Endodermal cell (in vitro differentiated cells): ENCODE measurements at regions not wholly inside any gene's neighbourhood (a gene's known extent, or its start where the extent isn't known, plus 50 kb on each side); places are given as distances from the start of the nearest gene placed in this dataset.

ENCODE experiments used
- DNase-seq: peaks from one replicate; pipeline ENCODE4 v3.0.0-alpha.2; 2017
- H3K27ac ChIP-seq: 2 replicates; pipeline ENCODE4 v1.5.1; 2013; ENCODE audit warnings: mild to moderate bottlenecking, low read depth, low read length, moderate library complexity
- H3K27me3 ChIP-seq: 2 replicates; pipeline ENCODE4 v1.6.1; 2013; ENCODE audit warnings: mild to moderate bottlenecking, low read length, moderate library complexity; ENCODE audit not compliant: insufficient read depth, control insufficient read depth, poor library complexity, severe bottlenecking
- H3K36me3 ChIP-seq: 2 replicates; pipeline ENCODE4 v1.7.0; 2013; ENCODE audit warnings: mild to moderate bottlenecking, low read length, moderate library complexity; ENCODE audit not compliant: control insufficient read depth, insufficient read depth
- H3K4me1 ChIP-seq: one replicate; pipeline ENCODE4 v1.7.0; 2013; ENCODE audit warnings: low read length; ENCODE audit not compliant: control insufficient read depth, insufficient read depth
- H3K4me3 ChIP-seq: 2 replicates; pipeline ENCODE4 v1.5.1; 2013; ENCODE audit warnings: mild to moderate bottlenecking, low read length, moderate library complexity
- H3K9ac ChIP-seq: 2 replicates; pipeline ENCODE4 v1.6.1; 2013; ENCODE audit warnings: mild to moderate bottlenecking, low read length, moderate library complexity; ENCODE audit not compliant: poor library complexity, severe bottlenecking; ENCODE audit errors: extremely low read depth
- H3K9me3 ChIP-seq: 2 replicates; pipeline ENCODE4 v1.6.1; 2013; ENCODE audit warnings: mild to moderate bottlenecking, low read length, moderate library complexity; ENCODE audit not compliant: control insufficient read depth
- H3K27ac Mint-ChIP-seq: 2 replicates; pipeline ENCODE4 v1.8.0; 2020; ENCODE audit warnings: mixed read lengths
- H3K27me3 Mint-ChIP-seq: 2 replicates; pipeline ENCODE4 v1.8.0; 2021; ENCODE audit warnings: mild to moderate bottlenecking, mixed read lengths; ENCODE audit not compliant: insufficient read depth
- H3K36me3 Mint-ChIP-seq: 2 replicates; pipeline ENCODE4 v1.8.0; 2020; ENCODE audit warnings: low read depth, mixed read lengths
- H3K4me1 Mint-ChIP-seq: 2 replicates; pipeline ENCODE4 v1.8.0; 2020; ENCODE audit warnings: mixed read lengths
- H3K4me3 Mint-ChIP-seq: 2 replicates; pipeline ENCODE4 v1.8.0; 2020; ENCODE audit warnings: mild to moderate bottlenecking, moderate library complexity, mixed read lengths
- H3K9me3 Mint-ChIP-seq: 2 replicates; pipeline ENCODE4 v1.8.0; 2020; ENCODE audit warnings: mild to moderate bottlenecking, mixed read lengths
- CTCF ChIP-seq: fragments of 200-600 bp; sonication (generic); conservative IDR thresholded peaks from 2 replicates; pipeline ENCODE4 v1.5.0; 2021; ENCODE audit warnings: antibody characterized with exemption, mild to moderate bottlenecking
- WGBS, 2 experiments: methylation state at CpG; one replicate each; pipeline versions ENCODE4 v1.1.5 to v1.1.7; 2013; ENCODE audit warnings: missing lambda C conversion rate in 2 of 2, mixed read lengths in 1 of 2; ENCODE audit not compliant: insufficient coverage in 1 of 2, insufficient read length in 1 of 2; 5-methylcytosine and 5-hydroxymethylcytosine counted together

GRCh38 chr4:33954759-33955158 is 2289.6 kb downstream of the ARAP2 start:
- Mint-ChIP-seq H3K36me3 (no peaks in the 10 kb centered on the region), H3K4me3 (no peak overlapping the region), H3K27ac (no peak overlapping the region), H3K4me1 (no peaks in the 10 kb centered on the region), H3K9me3 (no peaks in the 10 kb centered on the region), H3K27me3 (no peaks in the 10 kb centered on the region)
- no peaks in the 10 kb centered on the region for H3K4me1 ChIP-seq
- no peak overlapping the region for H3K4me3 ChIP-seq
- H3K9ac ChIP-seq = no peak overlapping the region
- no peak overlapping the region for H3K27ac ChIP-seq
- H3K27me3 ChIP-seq = no peaks in the 10 kb centered on the region
- H3K9me3 ChIP-seq = peaks cover 6% of the 10 kb centered on the region
- no peak for TF ChIP-seq CTCF
- no peaks in the 10 kb centered on the region for H3K36me3 ChIP-seq
- no peak for DNase-seq
- 90 to 91% methylated on average over 3 to 10 of the region's 10 CpGs for WGBS, 2 experiments

GRCh38 chr4:33959519-33959918 is 2284.8 kb downstream of the ARAP2 start:
- no peaks in the 10 kb centered on the region for H3K36me3 ChIP-seq
- DNase-seq = no peak
- H3K4me1 ChIP-seq = no peaks in the 10 kb centered on the region
- Mint-ChIP-seq H3K27me3 (no peaks in the 10 kb centered on the region), H3K9me3 (no peaks in the 10 kb centered on the region), H3K36me3 (no peaks in the 10 kb centered on the region), H3K4me3 (no peak overlapping the region), H3K4me1 (peaks cover 2% of the 10 kb centered on the region), H3K27ac (no peak overlapping the region)
- H3K4me3 ChIP-seq = no peak overlapping the region
- no peak overlapping the region for H3K27ac ChIP-seq
- H3K9ac ChIP-seq = no peak overlapping the region
- TF ChIP-seq CTCF = no peak
- no peaks in the 10 kb centered on the region for H3K27me3 ChIP-seq
- 96% methylated on average over 3 of the region's 4 CpGs; no CpG with 5 or more reads in 1 of the 2 experiments for WGBS, 2 experiments
- H3K9me3 ChIP-seq = peaks cover 6% of the 10 kb centered on the region

GRCh38 chr4:33961761-33962160 is 2282.6 kb downstream of the ARAP2 start:
- H3K27ac ChIP-seq = no peak overlapping the region
- H3K9ac ChIP-seq = no peak overlapping the region
- Mint-ChIP-seq H3K4me3 (no peak overlapping the region), H3K36me3 (no peaks in the 10 kb centered on the region), H3K27me3 (no peaks in the 10 kb centered on the region), H3K27ac (no peak overlapping the region), H3K9me3 (peaks cover 1% of the 10 kb centered on the region), H3K4me1 (peaks cover 2% of the 10 kb centered on the region)
- H3K36me3 ChIP-seq = no peaks in the 10 kb centered on the region
- H3K9me3 ChIP-seq = peaks cover 1% of the 10 kb centered on the region
- H3K27me3 ChIP-seq = no peaks in the 10 kb centered on the region
- WGBS, 2 experiments = 80 to 90% methylated on average over 1 to 2 of the region's 2 CpGs
- no peak overlapping the region for H3K4me3 ChIP-seq
- no peak for TF ChIP-seq CTCF
- no peak for DNase-seq
- H3K4me1 ChIP-seq = no peaks in the 10 kb centered on the region
